Adrenal gland (tissue), 5 donors: ENCODE measurements at regions not wholly inside any gene's neighbourhood (a gene's known extent, or its start where the extent isn't known, plus 50 kb on each side); places are given as distances from the start of the nearest gene placed in this dataset.

Experiments used
- POLR2A ChIP-seq, 2 donors: fragments of 450-650 bp; IDR thresholded peaks; one replicate each; pipeline ENCODE4 v1.6.1; 2017; ENCODE audit warnings: antibody characterized with exemption in 2 of 2, mild to moderate bottlenecking in 2 of 2, moderate library complexity in 1 of 2
- TF ChIP-seq, protein P1 (sequence below), 6 experiments: fragments of 450-650 bp in 4 of 6; fragments of 200-600 bp in 2 of 6; sonication (generic) in 1 of 6; IDR thresholded peaks; 1 replicate in 5 of 6; 2 replicates in 1 of 6; pipeline versions ENCODE4 v1.5.1 to v1.8.0; 2016 to 2021; ENCODE audit warnings: antibody characterized with exemption in 6 of 6, mild to moderate bottlenecking in 2 of 6, moderate library complexity in 1 of 6
- donor health status: DM: no; HTN: no; CAD: no.

DNA sequence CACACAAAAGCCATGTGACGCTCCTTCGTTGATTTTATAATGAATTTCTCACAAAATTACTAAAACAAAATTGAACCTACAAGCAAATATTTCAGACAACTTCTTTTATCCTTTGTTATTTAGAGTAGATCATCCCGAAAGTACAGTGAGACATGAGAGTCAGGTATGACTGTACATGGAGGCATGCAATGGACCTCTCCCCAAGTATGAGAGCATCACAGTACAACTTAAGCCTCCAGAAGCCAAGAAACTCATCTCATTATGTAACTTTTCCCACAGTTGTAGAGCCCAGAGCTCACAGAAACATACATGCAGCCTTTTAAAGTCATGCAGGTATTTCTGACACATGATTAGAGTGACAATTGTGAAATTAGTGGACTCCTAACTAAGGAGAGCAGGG is 167.7 kb downstream of the PAPSS1 start:
- no peak for TF ChIP-seq POLR2A (IDR thresholded peaks at IDR 0.05)
- TF ChIP-seq, protein P1, sequence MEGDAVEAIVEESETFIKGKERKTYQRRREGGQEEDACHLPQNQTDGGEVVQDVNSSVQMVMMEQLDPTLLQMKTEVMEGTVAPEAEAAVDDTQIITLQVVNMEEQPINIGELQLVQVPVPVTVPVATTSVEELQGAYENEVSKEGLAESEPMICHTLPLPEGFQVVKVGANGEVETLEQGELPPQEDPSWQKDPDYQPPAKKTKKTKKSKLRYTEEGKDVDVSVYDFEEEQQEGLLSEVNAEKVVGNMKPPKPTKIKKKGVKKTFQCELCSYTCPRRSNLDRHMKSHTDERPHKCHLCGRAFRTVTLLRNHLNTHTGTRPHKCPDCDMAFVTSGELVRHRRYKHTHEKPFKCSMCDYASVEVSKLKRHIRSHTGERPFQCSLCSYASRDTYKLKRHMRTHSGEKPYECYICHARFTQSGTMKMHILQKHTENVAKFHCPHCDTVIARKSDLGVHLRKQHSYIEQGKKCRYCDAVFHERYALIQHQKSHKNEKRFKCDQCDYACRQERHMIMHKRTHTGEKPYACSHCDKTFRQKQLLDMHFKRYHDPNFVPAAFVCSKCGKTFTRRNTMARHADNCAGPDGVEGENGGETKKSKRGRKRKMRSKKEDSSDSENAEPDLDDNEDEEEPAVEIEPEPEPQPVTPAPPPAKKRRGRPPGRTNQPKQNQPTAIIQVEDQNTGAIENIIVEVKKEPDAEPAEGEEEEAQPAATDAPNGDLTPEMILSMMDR (IDR thresholded peaks at IDR 0.05), result no peak
